ENCODE measurements at regions not wholly inside any gene's neighbourhood (a gene's known extent, or its start where the extent isn't known, plus 50 kb on each side); places are given as distances from the start of the nearest gene placed in this dataset.

DNA sequence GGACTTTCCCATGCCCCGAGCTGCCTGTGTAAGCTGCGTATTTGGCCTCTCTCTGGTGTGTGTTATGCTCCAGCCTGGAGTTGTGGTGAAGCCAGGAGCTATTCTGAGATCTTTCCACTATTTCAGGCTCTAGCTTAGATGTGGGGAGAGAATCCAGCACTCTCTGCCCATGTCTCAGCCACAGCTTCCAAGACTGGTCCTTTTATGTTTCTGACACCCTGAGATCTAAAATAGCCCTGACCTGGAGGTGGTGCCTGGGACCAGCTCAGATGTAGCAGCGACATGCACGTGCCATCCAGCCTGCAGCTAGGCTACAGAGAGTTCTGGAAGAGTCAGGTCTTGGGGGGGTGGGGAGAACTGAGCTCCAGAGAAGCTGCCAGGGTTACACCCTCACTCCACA is 76.5 kb downstream of the TENT5C start:
- no peaks in the 10 kb centered on the region for H3K9me3 ChIP-seq (ENCODE audit: control insufficient read depth in 1 of 2, insufficient read depth in 1 of 2, low read depth in 1 of 2, low read length in 2 of 2)
- CTCF ChIA-PET = no interaction called here
- TF ChIP-seq CEBPB (IDR thresholded peaks at IDR 0.05; ENCODE audit: low read depth) (no peak), POLR2AphosphoS5 (IDR thresholded peaks at IDR 0.05; ENCODE audit: low read depth, low read length) (no peak), JUND (IDR thresholded peaks at IDR 0.05) (no peak), FOSL1 (IDR thresholded peaks at IDR 0.05; ENCODE audit: low read depth) (no peak), CBX3 (IDR thresholded peaks at IDR 0.05; ENCODE audit: low read depth) (no peak), EGR1 (IDR thresholded peaks at IDR 0.05; ENCODE audit: low read depth) (no peak), EZH2phosphoT487 (IDR thresholded peaks at IDR 0.05; ENCODE audit: borderline replicate concordance) (no peak)
- TF ChIP-seq, protein P1, sequence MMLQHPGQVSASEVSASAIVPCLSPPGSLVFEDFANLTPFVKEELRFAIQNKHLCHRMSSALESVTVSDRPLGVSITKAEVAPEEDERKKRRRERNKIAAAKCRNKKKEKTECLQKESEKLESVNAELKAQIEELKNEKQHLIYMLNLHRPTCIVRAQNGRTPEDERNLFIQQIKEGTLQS (IDR thresholded peaks at IDR 0.05) = no peak
- TF ChIP-seq, protein P2, sequence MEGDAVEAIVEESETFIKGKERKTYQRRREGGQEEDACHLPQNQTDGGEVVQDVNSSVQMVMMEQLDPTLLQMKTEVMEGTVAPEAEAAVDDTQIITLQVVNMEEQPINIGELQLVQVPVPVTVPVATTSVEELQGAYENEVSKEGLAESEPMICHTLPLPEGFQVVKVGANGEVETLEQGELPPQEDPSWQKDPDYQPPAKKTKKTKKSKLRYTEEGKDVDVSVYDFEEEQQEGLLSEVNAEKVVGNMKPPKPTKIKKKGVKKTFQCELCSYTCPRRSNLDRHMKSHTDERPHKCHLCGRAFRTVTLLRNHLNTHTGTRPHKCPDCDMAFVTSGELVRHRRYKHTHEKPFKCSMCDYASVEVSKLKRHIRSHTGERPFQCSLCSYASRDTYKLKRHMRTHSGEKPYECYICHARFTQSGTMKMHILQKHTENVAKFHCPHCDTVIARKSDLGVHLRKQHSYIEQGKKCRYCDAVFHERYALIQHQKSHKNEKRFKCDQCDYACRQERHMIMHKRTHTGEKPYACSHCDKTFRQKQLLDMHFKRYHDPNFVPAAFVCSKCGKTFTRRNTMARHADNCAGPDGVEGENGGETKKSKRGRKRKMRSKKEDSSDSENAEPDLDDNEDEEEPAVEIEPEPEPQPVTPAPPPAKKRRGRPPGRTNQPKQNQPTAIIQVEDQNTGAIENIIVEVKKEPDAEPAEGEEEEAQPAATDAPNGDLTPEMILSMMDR (IDR thresholded peaks at IDR 0.05 in 2 of 3, conservative IDR thresholded peaks at IDR 0.05 in 1 of 3; ENCODE audit: borderline replicate concordance in 1 of 3, insufficient read depth in 1 of 3, low read depth in 2 of 3, low read length in 2 of 3) = no peak
- TF ChIP-seq, protein P3, sequence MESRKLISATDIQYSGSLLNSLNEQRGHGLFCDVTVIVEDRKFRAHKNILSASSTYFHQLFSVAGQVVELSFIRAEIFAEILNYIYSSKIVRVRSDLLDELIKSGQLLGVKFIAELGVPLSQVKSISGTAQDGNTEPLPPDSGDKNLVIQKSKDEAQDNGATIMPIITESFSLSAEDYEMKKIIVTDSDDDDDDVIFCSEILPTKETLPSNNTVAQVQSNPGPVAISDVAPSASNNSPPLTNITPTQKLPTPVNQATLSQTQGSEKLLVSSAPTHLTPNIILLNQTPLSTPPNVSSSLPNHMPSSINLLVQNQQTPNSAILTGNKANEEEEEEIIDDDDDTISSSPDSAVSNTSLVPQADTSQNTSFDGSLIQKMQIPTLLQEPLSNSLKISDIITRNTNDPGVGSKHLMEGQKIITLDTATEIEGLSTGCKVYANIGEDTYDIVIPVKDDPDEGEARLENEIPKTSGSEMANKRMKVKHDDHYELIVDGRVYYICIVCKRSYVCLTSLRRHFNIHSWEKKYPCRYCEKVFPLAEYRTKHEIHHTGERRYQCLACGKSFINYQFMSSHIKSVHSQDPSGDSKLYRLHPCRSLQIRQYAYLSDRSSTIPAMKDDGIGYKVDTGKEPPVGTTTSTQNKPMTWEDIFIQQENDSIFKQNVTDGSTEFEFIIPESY (IDR thresholded peaks at IDR 0.05; ENCODE audit: extremely low read depth, insufficient replicate concordance, low read length) = no peak
- H3K27me3 ChIP-seq (ENCODE audit: insufficient read depth, low read length) = no peaks in the 10 kb centered on the region
- H4K20me1 ChIP-seq (ENCODE audit: insufficient read depth) = no peaks in the 10 kb centered on the region
- intact Hi-C loops (cut with micrococcal nuclease) = no loop called here
- H3K79me2 ChIP-seq (ENCODE audit: insufficient read depth, low read length) = no peaks in the 10 kb centered on the region
- no peak overlapping the region for H3K4me3 ChIP-seq (replicated peaks in 1 of 2; ENCODE audit: low read depth in 1 of 2, low read length in 2 of 2)
- peaks cover 0 to 7% of the 10 kb centered on the region in 2 experiments; a peak in 2 of 4 replicates for H3K4me1 ChIP-seq (ENCODE audit: control insufficient read depth in 1 of 2, insufficient read depth in 2 of 2, low read length in 2 of 2)
- POLR2A ChIA-PET = no interaction called here
- no peak overlapping the region for H3K27ac ChIP-seq (ENCODE audit: low read depth, low read length)
- no peak overlapping the region for H3K9ac ChIP-seq (ENCODE audit: low read length)
- no peak overlapping the region for H2AFZ ChIP-seq (ENCODE audit: low read depth, low read length, poor library complexity, severe bottlenecking)
- no peak for DNase-seq (ENCODE audit: low read depth, low spot score)
- RAD21 ChIA-PET (ENCODE audit: low non-redundant PET in 1 of 2, low total read pairs in 2 of 2, uncharacterized antibody in 2 of 2, unreplicated experiment in 2 of 2) = no interaction called here
- no peak overlapping the region for H3K4me2 ChIP-seq (ENCODE audit: low read length)
- H3K9me2 ChIP-seq (ENCODE audit: insufficient read depth) = no peaks in the 10 kb centered on the region
- ATAC-seq = no peak
- BruUV-seq (replicated peaks) = no TSS peak
- no peaks in the 10 kb centered on the region for H3K36me3 ChIP-seq (ENCODE audit: control insufficient read depth in 1 of 2, insufficient read depth in 2 of 2, low read length in 2 of 2)
